Endothelial cell of umbilical vein (primary cell): ENCODE measurements at regions not wholly inside any gene's neighbourhood (a gene's known extent, or its start where the extent isn't known, plus 50 kb on each side); places are given as distances from the start of the nearest gene placed in this dataset.

ENCODE experiments used
- BruUV-seq: library from RNA; stranded (reverse); fragments of 400-500 nt; replicated peaks from 2 replicates; lab custom pipeline; 2021; lab: Mats Ljungman, UMichigan
- CTCF ChIA-PET: fragments of 300-600, 350-600 bp; sonication (Branson Sonifier 250); formaldehyde crosslinking; loops from one replicate; lab custom pipeline; 2021; ENCODE audit warnings: antibody characterized with exemption, inconsistent platforms; lab: Charles Lee
- POLR2A ChIA-PET: fragments of 300-600, 350-600 bp; sonication (Branson Sonifier 250); formaldehyde crosslinking; loops from one replicate; lab custom pipeline; 2021; ENCODE audit warnings: antibody characterized with exemption, inconsistent platforms; lab: Charles Lee
- DNase-seq: peaks from one replicate; pipeline ENCODE4 v3.0.0-alpha.2; 2011; ENCODE audit warnings: low read depth, low spot score
- FAIRE-seq: peaks from 2 replicates; lab custom pipeline; 2011; peaks lifted over from hg19 to GRCh38; lab: Jason Lieb, UNC
- H2AFZ ChIP-seq: 2 replicates; pipeline ENCODE4 v1.6.0; 2012; ENCODE audit warnings: low read depth, low read length, control low read depth, inconsistent platforms
- H3K27ac ChIP-seq: 2 replicates; pipeline ENCODE4 v1.5.1; 2011; ENCODE audit warnings: low read depth, mild to moderate bottlenecking, control low read depth, low read length, moderate library complexity; ENCODE audit not compliant: insufficient read depth
- H3K27me3 ChIP-seq, 2 experiments: 2 replicates each; pipeline versions ENCODE4 v1.6.0 to v1.6.1; 2011; ENCODE audit warnings: low read length in 2 of 2, mixed read lengths in 1 of 2; ENCODE audit not compliant: control insufficient read depth in 2 of 2, insufficient read depth in 2 of 2
- H3K36me3 ChIP-seq, 2 experiments: 2 replicates in 1 of 2; 3 replicates in 1 of 2; pipeline ENCODE4 v1.5.1; 2011; ENCODE audit warnings: low read length in 2 of 2, mild to moderate bottlenecking in 1 of 2, moderate library complexity in 1 of 2; ENCODE audit not compliant: control insufficient read depth in 2 of 2, insufficient read depth in 2 of 2; ENCODE audit errors: extremely low read depth in 1 of 2
- H3K4me1 ChIP-seq: 3 replicates; pipeline ENCODE4 v1.5.1; 2011; ENCODE audit warnings: mild to moderate bottlenecking, low read length; ENCODE audit not compliant: control insufficient read depth, insufficient read depth; ENCODE audit errors: extremely low read depth
- H3K4me2 ChIP-seq: 2 replicates; pipeline ENCODE4 v1.6.1; 2011; ENCODE audit warnings: low read length, control low read depth, mixed read lengths; ENCODE audit not compliant: insufficient read depth
- H3K4me3 ChIP-seq, 3 experiments: fragments of 200-600 bp in 1 of 3; sonication (generic), shearing (Covaris generic) in 1 of 3; replicated peaks in 1 of 3; 2 replicates each; pipeline ENCODE4 v1.5.1; 2011 to 2016; ENCODE audit warnings: control low read depth in 3 of 3, low read length in 3 of 3, mild to moderate bottlenecking in 2 of 3, inconsistent platforms in 1 of 3, low read depth in 1 of 3, moderate library complexity in 1 of 3; ENCODE audit not compliant: insufficient read depth in 1 of 3
- H3K79me2 ChIP-seq: 2 replicates; pipeline ENCODE4 v1.6.0; 2012; ENCODE audit warnings: low read length, inconsistent platforms; ENCODE audit not compliant: control insufficient read depth, insufficient read depth
- H3K9ac ChIP-seq: replicated peaks from 2 replicates; pipeline ENCODE3; 2011; ENCODE audit warnings: low read length, control low read depth; ENCODE audit not compliant: insufficient read depth; ENCODE audit errors: extremely low read depth
- H3K9me1 ChIP-seq: replicated peaks from 3 replicates; pipeline ENCODE4 v1.6.0; 2011; ENCODE audit warnings: mild to moderate bottlenecking, low read length; ENCODE audit not compliant: control insufficient read depth, insufficient read depth; ENCODE audit errors: extremely low read depth
- H3K9me3 ChIP-seq: replicated peaks from 2 replicates; pipeline ENCODE4 v1.5.1; 2012; ENCODE audit warnings: low read length, inconsistent platforms; ENCODE audit not compliant: control insufficient read depth, insufficient read depth
- H4K20me1 ChIP-seq: replicated peaks from 2 replicates; pipeline ENCODE3; 2011; ENCODE audit warnings: mild to moderate bottlenecking, low read length; ENCODE audit not compliant: control insufficient read depth, insufficient read depth; ENCODE audit errors: extremely low read depth
- CTCF ChIP-seq, 2 donors: IDR thresholded peaks; 1 replicate in 1 of 2; 2 replicates in 1 of 2; pipeline ENCODE4 v1.5.1; 2011; ENCODE audit warnings: low read length in 2 of 2, mild to moderate bottlenecking in 2 of 2, moderate library complexity in 2 of 2, control low read depth in 1 of 2, inconsistent platforms in 1 of 2, low read depth in 1 of 2; ENCODE audit not compliant: insufficient read depth in 1 of 2; ENCODE audit errors: extremely low read depth in 1 of 2
- EZH2 ChIP-seq: IDR thresholded peaks from 2 replicates; pipeline ENCODE4 v1.6.1; 2012; ENCODE audit warnings: borderline replicate concordance, low read depth, mild to moderate bottlenecking, moderate library complexity, low read length, inconsistent platforms; ENCODE audit not compliant: severe bottlenecking
- FOS ChIP-seq: IDR thresholded peaks from 2 replicates; pipeline ENCODE4 v1.6.1; 2011; ENCODE audit warnings: mild to moderate bottlenecking, low read length, moderate library complexity, borderline replicate concordance; ENCODE audit not compliant: insufficient read depth
- GATA2 ChIP-seq: IDR thresholded peaks from 2 replicates; pipeline ENCODE4 v1.7.0; 2011; ENCODE audit warnings: low read depth, mild to moderate bottlenecking, moderate library complexity, mixed read lengths, low read length; ENCODE audit not compliant: insufficient read length, insufficient read depth
- JUN ChIP-seq: IDR thresholded peaks from 2 replicates; pipeline ENCODE4 v1.6.1; 2011; ENCODE audit warnings: borderline replicate concordance, low read depth; ENCODE audit not compliant: insufficient read length, insufficient read depth
- MAX ChIP-seq: IDR thresholded peaks from 2 replicates; pipeline ENCODE4 v1.6.1; 2011; ENCODE audit not compliant: insufficient read depth, insufficient read length
- MYC ChIP-seq: IDR thresholded peaks from one replicate; pipeline ENCODE4 v1.6.1; 2011; ENCODE audit warnings: mild to moderate bottlenecking, low read depth, low read length
- POLR2A ChIP-seq: IDR thresholded peaks from 2 replicates; pipeline ENCODE4 v1.6.1; 2012; ENCODE audit warnings: low read depth, mild to moderate bottlenecking, control low read depth, low read length
- POLR2AphosphoS5 ChIP-seq: IDR thresholded peaks from 2 replicates; pipeline ENCODE4 v1.6.1; 2012; ENCODE audit warnings: low read depth, mild to moderate bottlenecking, control low read depth, low read length, moderate library complexity; ENCODE audit not compliant: insufficient read depth
- dilution Hi-C: fragments of 300-500 bp; cut with MboI; formaldehyde crosslinking; loops from one replicate; pipeline ENCODE4 v1.15.0; 2019; ENCODE audit warnings: low sequenced_read_pairs; ENCODE audit not compliant: extremely low pct_ligation_motif_present
- intact Hi-C: fragments of 100-400 bp; cut with micrococcal nuclease; formaldehyde crosslinking; loops from one replicate; pipeline ENCODE4 v1.10.0; 2022

- intact Hi-C loops, result no loop called here
- Histone ChIP-seq H4K20me1 (no peaks in the 10 kb centered on the region), H3K36me3 (no peaks in the 10 kb centered on the region), H3K4me2 (no peak overlapping the region), H3K4me3 (no peak overlapping the region), H3K9ac (no peak overlapping the region), H3K4me1 (no peaks in the 10 kb centered on the region), H3K9me3 (no peaks in the 10 kb centered on the region), H3K79me2 (no peaks in the 10 kb centered on the region), H3K27ac (no peak overlapping the region), H3K27me3 (no peaks in the 10 kb centered on the region), H2AFZ (no peak overlapping the region), H3K9me1 (no peaks in the 10 kb centered on the region)
- BruUV-seq, result no TSS peak
- FAIRE-seq (no peak), DNase-seq (no peak)
- CTCF ChIA-PET, result interaction anchor here (0.8 to 1.2 kb wide), 2 partner anchors 8 to 22 kb away, joined by 3 read pairs; no protein-coding TSS in a partner anchor
- TF ChIP-seq POLR2AphosphoS5 (no peak), GATA2 (no peak), POLR2A (no peak), FOS (no peak), JUN (no peak), EZH2 (no peak), MYC (no peak), MAX (no peak), CTCF (IDR thresholded peaks at IDR 0.05; ENCODE audit: extremely low read depth in 1 of 2, insufficient read depth in 1 of 2, low read depth in 1 of 2, low read length in 2 of 2) (no peak)
- POLR2A ChIA-PET, result no interaction called here
- dilution Hi-C loops, result no loop called here
Observed at GRCh38 chr5:39700523-39700922, 275.7 kb upstream of the DAB2 start.
